HG03135 (cell line): ENCODE measurements at regions not wholly inside any gene's neighbourhood (a gene's known extent, or its start where the extent isn't known, plus 50 kb on each side); places are given as distances from the start of the nearest gene placed in this dataset.
"Not testable (repeated sequence)": the region's sequence is repeated elsewhere in the genome, so short reads cannot be mapped to it uniquely, and the experiment has no call there.

Experiments
- ATAC-seq: cut with Tn5 transposase; IDR thresholded peaks from one replicate; pipeline ENCODE4 v1.9.1; 2021; ENCODE audit warnings: mild to moderate bottlenecking, moderate library complexity; ENCODE audit not compliant: unreplicated experiment

DNA sequence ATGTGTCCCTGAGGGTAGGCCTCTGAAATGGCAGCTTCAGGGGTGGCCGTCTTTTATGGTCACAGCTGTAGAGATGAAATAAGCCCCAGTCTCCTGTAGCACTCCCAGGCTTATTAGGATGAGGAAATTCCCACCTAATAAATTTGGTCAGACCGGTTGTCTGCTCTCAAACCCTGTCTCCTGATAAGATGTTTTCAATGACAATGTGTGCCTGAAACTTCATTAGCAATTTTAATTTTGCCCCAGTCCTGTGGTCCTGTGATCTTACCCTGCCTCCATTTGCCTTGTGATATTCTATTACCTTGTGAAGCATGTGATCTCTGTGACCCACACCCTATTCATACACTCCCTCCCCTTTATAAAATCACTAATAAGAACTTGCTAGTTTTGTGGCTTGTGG, 736.1 kb upstream of the PCDH20 start:
- not testable (repeated sequence) for ATAC-seq

GRCh38 chr13:62142048-62142447, 726.4 kb upstream of the PCDH20 start:
- ATAC-seq = no peak

DNA sequence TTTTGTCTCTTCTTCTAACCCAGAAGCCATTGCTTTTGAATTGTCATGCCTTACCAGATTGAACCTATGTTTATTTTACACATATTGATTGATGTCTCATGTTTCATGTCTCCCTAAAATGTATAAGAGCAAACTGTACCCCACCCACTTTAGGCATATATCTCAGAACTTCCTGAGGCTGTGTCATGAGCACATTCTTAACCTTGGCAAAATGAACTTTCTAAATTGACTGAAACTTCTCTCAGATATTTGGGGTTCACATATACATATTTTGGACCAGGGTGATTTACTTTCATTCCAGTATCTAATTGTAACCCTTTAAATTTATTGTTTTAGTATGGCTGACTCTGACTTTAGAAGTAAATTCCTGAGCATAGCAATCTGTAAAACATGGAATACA, 723.9 kb upstream of the PCDH20 start:
- no peak for ATAC-seq

DNA sequence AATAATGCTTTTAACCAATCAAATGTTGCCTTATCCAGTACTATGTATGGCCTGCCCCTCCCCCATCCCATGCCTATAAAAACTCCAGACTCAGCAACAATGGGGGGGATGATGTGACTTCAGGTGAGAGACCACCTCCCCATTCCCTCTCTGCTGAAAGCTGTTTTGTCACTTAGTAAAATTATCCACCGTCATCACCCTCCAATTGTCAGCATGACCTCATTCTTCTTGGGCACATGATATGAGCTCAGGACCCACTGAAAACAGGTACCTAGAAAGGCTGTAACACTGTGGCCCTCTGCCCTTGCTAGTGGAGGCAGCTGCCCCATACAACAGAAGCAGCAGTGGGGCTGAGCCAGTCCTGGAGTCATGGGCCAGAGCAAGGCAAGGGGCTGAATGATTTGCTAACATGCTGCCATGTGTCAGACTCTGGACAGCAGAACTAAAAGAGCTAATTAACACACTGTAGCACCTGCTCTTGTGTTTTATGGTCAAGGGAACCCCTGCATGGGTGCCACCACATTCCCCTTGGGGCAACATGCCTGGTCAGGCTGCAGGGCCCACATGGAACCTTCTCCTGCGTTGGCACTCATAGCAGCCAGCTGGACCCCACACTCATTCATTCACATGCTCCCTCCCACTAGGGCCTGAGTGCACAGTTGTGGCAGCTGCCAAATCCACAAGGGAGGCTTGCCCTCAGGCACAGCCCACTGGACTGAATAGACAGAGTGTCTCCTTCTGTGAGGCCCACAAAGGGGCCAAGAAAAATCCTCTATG, 722.2 kb upstream of the PCDH20 start:
- ATAC-seq = no peak

GRCh38 chr13:62131604-62132003, 716.0 kb upstream of the PCDH20 start:
- ATAC-seq = no peak

DNA sequence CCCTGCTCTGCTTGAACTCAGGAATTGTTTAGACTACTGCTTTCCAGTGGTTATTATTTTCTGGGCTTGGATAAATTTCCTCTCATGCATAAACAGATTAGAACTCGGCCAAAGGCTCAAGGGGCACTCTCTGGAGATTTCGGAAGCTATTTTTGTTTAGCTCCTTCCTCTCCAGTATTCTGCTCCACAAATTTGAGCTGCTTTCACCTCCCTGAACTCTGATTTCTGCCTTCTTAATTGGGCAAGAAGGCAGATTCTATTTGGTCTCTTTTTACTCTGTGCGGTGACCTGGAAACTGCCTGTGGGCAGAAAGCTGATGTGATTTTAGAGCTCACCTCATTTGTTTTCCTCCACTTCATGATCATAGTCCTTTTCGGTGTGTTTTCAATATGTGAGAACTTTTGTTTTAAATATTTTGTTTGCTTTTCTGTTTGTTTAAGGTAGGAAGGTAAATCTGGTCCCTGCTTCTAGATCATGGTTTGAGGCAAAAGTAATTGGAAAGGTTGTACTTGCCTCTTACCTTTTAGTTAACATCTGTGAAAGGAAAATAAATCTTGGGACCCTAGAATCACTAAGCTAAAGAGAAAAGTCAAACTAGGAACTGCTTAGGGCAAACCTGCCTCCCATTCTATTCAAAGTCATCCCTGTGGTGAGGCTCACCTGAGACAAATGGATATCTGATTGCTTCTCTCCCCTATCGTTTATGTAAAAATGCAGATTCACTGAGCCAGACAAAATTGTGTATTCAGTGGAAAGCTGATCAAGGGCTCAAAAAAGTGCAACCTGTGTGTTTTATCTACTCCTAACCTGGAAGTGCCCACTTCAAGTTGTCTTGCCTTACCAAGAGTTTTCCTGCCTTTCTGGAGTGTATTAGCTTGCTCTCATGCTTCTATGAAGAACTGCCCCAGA, 714.7 kb upstream of the PCDH20 start:
- ATAC-seq = no peak

DNA sequence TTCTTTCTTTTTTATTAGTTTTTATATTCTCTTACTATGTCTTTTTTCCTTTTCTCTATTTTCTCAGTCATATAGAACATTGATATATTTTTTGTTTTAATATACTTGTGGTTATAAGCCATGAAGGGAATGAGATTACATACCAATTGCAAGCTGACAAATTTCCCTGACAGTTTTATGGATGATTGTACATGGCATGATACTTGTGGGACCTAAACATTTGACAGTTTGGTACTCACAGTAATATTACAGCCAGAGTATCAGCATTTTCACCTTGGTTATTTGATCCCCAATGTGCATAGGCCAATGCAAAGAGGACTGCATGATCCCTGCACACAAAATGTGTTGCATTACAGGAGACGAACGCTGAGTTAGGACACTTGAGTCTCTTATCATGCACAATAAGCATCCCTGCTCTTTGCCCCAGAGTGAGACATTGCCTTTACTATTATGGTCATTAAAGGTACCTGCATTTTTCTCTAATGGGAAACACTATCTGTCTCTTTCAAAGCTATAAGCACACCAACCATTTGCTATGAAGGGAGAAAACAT, 713.4 kb upstream of the PCDH20 start:
- no peak for ATAC-seq

GRCh38 chr13:62126400-62126799, 710.8 kb upstream of the PCDH20 start:
- ATAC-seq = no peak

- ATAC-seq = no peak
Observed at GRCh38 chr13:62125451-62125850, 709.8 kb upstream of the PCDH20 start.

DNA sequence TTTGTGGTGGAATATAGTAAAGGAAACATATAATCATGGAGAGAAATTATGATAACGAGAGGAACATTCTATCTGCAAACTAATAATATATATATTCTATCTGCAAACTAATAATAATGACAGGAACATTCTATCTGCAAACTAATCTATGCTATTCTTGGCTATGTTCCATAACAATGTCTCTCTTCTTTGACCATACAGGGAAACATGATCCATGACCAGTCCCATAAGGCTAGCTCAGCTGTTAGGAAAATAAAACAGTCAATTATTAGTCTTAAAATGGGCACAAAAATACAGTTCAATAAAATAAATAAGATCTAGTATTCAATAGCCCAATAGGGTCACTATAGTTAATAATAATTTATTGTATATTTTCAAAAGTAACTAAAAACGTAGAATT, 707.8 kb upstream of the PCDH20 start:
- no peak for ATAC-seq

DNA sequence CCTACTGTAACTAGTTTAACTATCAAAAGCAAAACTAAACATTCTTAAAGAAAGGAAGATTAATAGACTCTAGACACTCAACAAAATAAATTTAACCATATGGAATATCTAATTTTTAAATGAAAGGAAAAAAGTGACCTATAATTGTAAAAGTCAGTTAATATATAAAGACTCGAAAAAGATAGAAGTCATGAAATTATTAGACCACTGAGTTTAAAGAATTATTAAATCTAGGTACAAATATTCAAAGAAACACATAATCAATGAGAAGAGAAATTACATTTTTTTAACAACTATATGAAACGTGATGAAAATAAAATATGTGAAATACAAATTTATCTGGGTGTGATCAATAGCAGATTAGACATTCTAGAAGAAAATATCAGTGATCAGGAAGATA, 706.8 kb upstream of the PCDH20 start:
- ATAC-seq = no peak

DNA sequence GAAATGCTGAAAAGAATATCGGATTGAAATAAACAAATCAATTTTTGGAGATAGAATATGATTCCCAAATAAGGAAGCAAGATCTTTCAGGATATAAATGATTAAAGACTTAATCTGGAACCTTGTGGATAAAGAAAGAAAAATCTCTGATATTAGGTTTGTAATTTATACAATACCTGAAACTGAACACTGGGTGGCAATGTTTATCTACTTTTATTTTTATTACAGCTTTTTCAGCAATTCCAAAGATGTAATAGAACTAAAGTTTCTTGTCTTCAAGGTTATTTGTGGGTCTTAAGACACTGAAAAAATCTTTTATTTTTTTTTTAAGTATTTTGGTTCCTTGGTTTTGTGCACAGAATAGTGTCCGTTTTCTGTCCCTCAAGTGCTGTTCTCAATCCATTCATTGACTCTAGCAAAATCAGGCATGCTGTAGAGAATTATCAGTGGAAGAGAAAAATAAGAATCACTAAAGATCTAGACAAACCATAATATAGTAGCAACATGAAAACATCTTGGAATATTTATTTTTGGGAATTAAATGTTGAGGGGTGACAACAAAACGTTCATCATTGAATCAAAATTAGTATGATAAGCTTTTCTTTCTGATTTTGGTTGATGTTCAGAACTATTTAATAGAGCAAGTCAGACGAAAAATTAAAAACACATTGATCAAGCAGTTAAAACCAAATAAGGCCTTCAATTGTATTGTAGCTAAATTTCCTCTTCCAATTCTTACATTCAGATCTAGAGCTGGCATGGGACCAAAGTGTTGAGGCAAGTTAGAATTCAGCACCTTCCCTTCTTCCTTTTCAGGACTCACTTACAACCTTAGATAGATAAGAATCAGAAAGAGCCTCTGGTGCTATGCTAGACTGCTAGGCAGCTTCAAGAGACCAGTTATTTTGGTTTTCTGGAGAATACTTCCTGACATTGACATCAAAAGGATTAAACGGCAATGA, 704.4 kb upstream of the PCDH20 start:
- ATAC-seq = no peak

- no peak for ATAC-seq
Observed at GRCh38 chr13:62115831-62116230, 700.2 kb upstream of the PCDH20 start.

DNA sequence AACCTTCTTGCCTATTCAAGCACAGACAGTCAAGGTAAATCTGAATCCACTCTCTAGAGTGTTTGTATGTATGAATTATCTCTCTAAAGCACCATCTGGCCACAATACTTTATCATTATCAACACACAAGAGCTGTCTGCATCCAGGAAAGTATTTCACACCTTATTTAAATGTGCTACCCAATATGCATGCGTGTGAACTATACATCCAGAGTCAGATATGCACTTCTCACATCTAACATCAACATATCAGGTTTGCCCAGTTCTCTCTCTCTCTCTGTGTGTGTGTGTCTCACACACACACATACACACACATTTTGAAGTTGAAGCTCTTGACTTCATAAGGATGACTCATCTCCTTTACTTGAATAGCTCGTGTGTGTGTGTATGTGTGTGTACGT, 697.5 kb upstream of the PCDH20 start:
- no peak for ATAC-seq

- ATAC-seq = no peak
Observed at GRCh38 chr13:62110079-62110478, 694.4 kb upstream of the PCDH20 start.

DNA sequence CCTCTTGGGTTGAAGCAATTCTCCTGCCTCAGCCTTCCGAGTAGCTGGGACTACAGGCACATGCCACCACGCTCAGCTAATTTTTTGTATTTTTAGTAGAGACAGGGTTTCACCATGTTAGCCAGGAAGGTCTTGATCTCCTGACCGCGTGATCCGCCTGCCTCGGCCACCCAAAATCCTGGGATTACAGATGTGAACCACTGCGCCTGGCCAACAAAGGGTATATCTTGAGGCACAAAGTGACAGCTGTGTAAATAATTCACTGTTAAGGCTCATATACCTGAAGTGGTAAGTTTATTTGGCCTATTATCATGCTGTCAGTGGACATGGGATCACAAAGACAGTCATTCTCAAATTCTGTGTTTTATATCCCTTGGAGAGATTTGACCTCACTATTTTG, 688.5 kb upstream of the PCDH20 start:
- not testable (repeated sequence) for ATAC-seq

DNA sequence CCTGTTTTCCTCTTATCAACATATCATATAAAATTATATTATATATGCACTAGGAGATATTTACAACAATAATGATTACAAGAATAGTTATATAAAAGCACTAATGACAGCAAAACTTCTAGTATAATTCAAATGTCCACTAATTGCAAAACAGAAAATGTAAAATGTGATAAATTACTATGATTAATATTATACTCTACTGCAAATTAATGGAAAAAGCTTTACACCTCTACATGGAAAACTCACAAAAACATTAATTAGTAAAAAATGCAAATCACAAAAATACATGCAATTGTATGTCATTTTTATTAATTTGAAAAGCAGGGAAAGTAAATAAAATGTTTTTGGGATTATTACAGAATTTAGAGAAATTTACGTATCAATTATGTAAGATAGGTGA, 681.0 kb upstream of the PCDH20 start:
- ATAC-seq = no peak

- no peak for ATAC-seq
Observed at GRCh38 chr13:62094932-62095331, 679.3 kb upstream of the PCDH20 start.

GRCh38 chr13:62093984-62094780, 678.5 kb upstream of the PCDH20 start:
- no peak for ATAC-seq

- no peak for ATAC-seq
Observed at GRCh38 chr13:62092949-62093348, 677.3 kb upstream of the PCDH20 start.
